ENCODE measurements at regions not wholly inside any gene's neighbourhood (a gene's known extent, or its start where the extent isn't known, plus 50 kb on each side); places are given as distances from the start of the nearest gene placed in this dataset.

DNA sequence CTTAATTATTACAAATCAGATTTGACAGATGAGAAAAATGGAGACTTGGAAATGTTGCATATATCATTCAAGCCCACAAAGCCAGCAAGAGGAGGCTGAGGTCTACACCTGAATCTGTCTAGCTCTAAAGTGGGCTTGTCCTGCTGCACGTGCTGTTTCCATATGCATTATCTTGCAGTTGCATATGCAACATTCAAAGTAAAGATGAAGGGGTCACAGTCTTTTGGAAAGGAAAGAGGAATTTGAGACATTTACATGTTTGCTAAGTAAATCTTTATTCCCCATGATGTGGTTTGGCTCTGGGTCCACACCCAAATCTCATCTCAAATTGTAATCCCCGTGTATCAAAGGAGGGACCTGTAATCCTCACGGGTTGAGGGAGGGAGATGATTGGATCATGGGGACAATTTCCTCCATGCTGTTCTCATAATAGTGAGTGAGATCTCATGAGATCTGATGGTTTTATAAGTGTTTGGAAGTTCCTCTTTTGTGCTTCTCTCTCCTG, 98.3 kb downstream of the BACH1 start:
- TF ChIP-seq EZH2 (IDR thresholded peaks at IDR 0.05; ENCODE audit: low read length), result no peak
- TF ChIP-seq, protein P1, sequence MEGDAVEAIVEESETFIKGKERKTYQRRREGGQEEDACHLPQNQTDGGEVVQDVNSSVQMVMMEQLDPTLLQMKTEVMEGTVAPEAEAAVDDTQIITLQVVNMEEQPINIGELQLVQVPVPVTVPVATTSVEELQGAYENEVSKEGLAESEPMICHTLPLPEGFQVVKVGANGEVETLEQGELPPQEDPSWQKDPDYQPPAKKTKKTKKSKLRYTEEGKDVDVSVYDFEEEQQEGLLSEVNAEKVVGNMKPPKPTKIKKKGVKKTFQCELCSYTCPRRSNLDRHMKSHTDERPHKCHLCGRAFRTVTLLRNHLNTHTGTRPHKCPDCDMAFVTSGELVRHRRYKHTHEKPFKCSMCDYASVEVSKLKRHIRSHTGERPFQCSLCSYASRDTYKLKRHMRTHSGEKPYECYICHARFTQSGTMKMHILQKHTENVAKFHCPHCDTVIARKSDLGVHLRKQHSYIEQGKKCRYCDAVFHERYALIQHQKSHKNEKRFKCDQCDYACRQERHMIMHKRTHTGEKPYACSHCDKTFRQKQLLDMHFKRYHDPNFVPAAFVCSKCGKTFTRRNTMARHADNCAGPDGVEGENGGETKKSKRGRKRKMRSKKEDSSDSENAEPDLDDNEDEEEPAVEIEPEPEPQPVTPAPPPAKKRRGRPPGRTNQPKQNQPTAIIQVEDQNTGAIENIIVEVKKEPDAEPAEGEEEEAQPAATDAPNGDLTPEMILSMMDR (optimal IDR thresholded peaks at IDR 0.05 in 1 of 3, IDR thresholded peaks at IDR 0.05 in 1 of 3, conservative IDR thresholded peaks at IDR 0.05 in 1 of 3; ENCODE audit: extremely low read depth in 1 of 3, insufficient read depth in 2 of 3, low read length in 3 of 3), result no peak
- Histone ChIP-seq H4K20me1 (ENCODE audit: control insufficient read depth, extremely low read depth, insufficient read depth, low read length) (no peaks in the 10 kb centered on the region), H3K27me3 (ENCODE audit: control insufficient read depth, extremely low read depth, insufficient read depth, low read length) (no peaks in the 10 kb centered on the region), H3K4me3 (ENCODE audit: control insufficient read depth in 2 of 3, extremely low read depth in 1 of 3, insufficient read depth in 2 of 3, low read depth in 1 of 3, low read length in 3 of 3) (no peak overlapping the region), H3K36me3 (ENCODE audit: control insufficient read depth in 2 of 2, extremely low read depth in 1 of 2, insufficient read depth in 2 of 2, low read length in 2 of 2) (peaks cover 0 to 2% of the 10 kb centered on the region in 2 experiments), H3K79me2 (ENCODE audit: control insufficient read depth, insufficient read depth, low read length) (no peaks in the 10 kb centered on the region), H3K9me3 (ENCODE audit: control insufficient read depth, low read depth, low read length) (no peaks in the 10 kb centered on the region), H3K9ac (ENCODE audit: control insufficient read depth, extremely low read depth, insufficient read depth, low read length) (no peak overlapping the region), H2AFZ (ENCODE audit: control insufficient read depth, low read length) (no peak overlapping the region), H3K9me1 (ENCODE audit: control insufficient read depth, extremely low read depth, insufficient read depth, low read length) (no peaks in the 10 kb centered on the region), H3K4me1 (ENCODE audit: control insufficient read depth, extremely low read depth, insufficient read depth, low read length) (no peaks in the 10 kb centered on the region), H3K4me2 (ENCODE audit: control insufficient read depth, extremely low read depth, insufficient read depth, low read depth, low read length) (no peak overlapping the region), H3K27ac (ENCODE audit: control insufficient read depth, insufficient read depth, low read length) (no peak overlapping the region)
- DNase-seq (ENCODE audit: low read depth, low spot score) (no peak), FAIRE-seq (no peak)
- dilution Hi-C loops (cut with MboI; ENCODE audit: extremely low pct_ligation_motif_present, low sequenced_read_pairs), result no loop called here

DNA sequence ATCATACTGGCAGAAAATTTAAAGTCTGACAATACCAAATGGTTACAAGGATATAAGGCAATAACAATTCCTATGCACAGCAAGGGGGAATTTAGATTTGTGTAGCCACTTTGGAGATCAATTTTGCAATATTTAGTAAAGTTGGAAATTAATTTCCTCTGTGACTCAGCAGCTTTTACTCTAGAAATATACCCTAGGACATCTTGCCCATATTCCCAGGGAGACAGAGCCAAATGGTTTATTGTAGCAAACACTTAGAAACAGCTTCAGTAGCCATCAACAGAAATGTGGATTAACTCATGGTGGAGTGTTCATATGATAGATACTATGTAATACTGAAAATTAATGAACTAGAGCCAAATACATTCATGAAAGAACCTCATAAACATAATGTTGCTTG, 104.6 kb downstream of the BACH1 start:
- Histone ChIP-seq H3K4me1 (ENCODE audit: control insufficient read depth, extremely low read depth, insufficient read depth, low read length) (peaks cover 7% of the 10 kb centered on the region), H3K9me3 (ENCODE audit: control insufficient read depth, low read depth, low read length) (peaks cover 6% of the 10 kb centered on the region), H2AFZ (ENCODE audit: control insufficient read depth, low read length) (no peak overlapping the region), H3K9ac (ENCODE audit: control insufficient read depth, extremely low read depth, insufficient read depth, low read length) (no peak overlapping the region), H3K4me3 (ENCODE audit: control insufficient read depth in 2 of 3, extremely low read depth in 1 of 3, insufficient read depth in 2 of 3, low read depth in 1 of 3, low read length in 3 of 3) (no peak overlapping the region), H3K36me3 (ENCODE audit: control insufficient read depth in 2 of 2, extremely low read depth in 1 of 2, insufficient read depth in 2 of 2, low read length in 2 of 2) (no peaks in the 10 kb centered on the region), H3K4me2 (ENCODE audit: control insufficient read depth, extremely low read depth, insufficient read depth, low read depth, low read length) (no peak overlapping the region), H3K9me1 (ENCODE audit: control insufficient read depth, extremely low read depth, insufficient read depth, low read length) (no peaks in the 10 kb centered on the region), H3K79me2 (ENCODE audit: control insufficient read depth, insufficient read depth, low read length) (no peaks in the 10 kb centered on the region), H3K27ac (ENCODE audit: control insufficient read depth, insufficient read depth, low read length) (no peak overlapping the region), H3K27me3 (ENCODE audit: control insufficient read depth, extremely low read depth, insufficient read depth, low read length) (no peaks in the 10 kb centered on the region), H4K20me1 (ENCODE audit: control insufficient read depth, extremely low read depth, insufficient read depth, low read length) (no peaks in the 10 kb centered on the region)
- no peak for DNase-seq (ENCODE audit: low read depth, low spot score)
- FAIRE-seq, result no peak
- dilution Hi-C loops (cut with MboI; ENCODE audit: extremely low pct_ligation_motif_present, low sequenced_read_pairs), result no loop called here
- TF ChIP-seq EZH2 (IDR thresholded peaks at IDR 0.05; ENCODE audit: low read length), result no peak
- TF ChIP-seq, protein P1 (optimal IDR thresholded peaks at IDR 0.05 in 1 of 3, IDR thresholded peaks at IDR 0.05 in 1 of 3, conservative IDR thresholded peaks at IDR 0.05 in 1 of 3; ENCODE audit: extremely low read depth in 1 of 3, insufficient read depth in 2 of 3, low read length in 3 of 3), result no peak
